Fibroblast of peridontal ligament (primary cell): ENCODE measurements at regions not wholly inside any gene's neighbourhood (a gene's known extent, or its start where the extent isn't known, plus 50 kb on each side); places are given as distances from the start of the nearest gene placed in this dataset.
"Not testable (repeated sequence)": the region's sequence is repeated elsewhere in the genome, so short reads cannot be mapped to it uniquely, and the experiment has no call there.

Experiments
- DNase-seq: peaks from one replicate; pipeline ENCODE4 v3.0.0-alpha.2; 2010; ENCODE audit errors: extremely low read depth

- no peak for DNase-seq
Observed at GRCh38 chr6:169933839-169934698, 182.6 kb downstream of the ERMARD start.

DNA sequence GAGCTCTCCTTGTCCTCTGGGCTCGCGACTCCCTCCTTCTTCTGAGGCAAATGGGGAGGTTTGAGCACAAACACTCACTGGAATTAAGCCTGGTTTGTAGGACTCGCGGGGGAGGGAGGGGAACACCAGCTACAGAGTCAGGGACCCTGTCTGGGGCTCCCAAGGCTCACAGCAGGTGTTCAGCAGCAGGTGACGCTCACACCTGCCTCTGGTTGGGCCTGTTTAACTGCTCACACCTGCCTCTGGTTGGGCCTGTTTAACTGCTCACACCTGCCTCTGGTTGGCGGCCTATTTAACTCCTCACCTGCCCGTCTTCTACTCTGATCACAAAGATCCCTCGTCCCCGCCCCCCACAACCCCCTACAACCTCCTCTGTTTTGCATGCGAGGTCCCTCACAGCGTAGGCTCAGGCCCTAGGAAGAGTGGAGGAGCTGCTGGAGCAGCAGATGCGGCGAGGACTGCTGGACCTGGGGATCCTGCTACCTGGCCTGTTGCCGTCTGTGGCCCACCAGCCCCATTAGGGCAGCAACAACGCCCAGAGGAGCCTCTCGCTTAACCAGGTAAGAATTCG is 181.9 kb downstream of the ERMARD start:
- no peak for DNase-seq

GRCh38 chr6:169932491-169932890 is 181.1 kb downstream of the ERMARD start:
- no peak for DNase-seq

DNA sequence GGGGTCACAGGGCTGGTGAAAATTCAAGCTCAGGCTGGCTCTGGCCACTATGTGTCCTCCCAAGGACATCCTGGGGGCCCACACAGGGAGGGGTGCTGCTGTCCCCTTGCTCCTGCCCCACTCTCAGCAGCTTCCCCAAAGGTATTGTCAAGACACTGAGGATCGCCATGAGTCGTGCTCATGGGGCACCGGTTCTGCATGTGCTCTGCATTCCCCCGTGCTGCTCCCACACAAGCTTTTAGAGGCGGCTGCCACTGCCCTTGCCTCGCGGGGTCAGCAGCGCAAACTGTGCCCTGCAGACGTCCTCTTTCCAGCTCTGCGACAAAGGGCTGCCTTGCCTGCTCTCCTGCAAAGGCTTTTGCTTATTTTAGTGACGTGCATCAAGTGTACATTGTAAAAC is 179.8 kb downstream of the ERMARD start:
- no peak for DNase-seq

DNA sequence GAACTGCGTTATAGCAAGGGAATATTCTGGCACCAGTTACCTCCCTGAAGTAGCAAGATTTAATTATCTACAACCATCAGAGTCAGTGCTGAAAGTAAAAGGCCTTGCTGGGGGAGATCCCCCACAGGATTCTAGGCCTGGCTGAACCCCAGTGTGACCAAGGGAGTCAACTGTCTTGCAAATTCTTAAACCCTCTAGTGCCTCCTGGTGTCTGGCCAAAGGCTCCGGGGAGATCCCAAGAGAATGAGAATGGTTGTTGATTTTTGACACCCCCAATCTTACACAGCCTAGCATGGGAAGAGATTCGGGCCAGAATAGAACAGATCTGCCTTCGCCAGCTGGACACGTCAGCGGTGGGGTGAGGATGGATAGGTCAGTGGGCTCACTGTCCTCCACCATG is 179.4 kb downstream of the ERMARD start:
- no peak for DNase-seq

DNA sequence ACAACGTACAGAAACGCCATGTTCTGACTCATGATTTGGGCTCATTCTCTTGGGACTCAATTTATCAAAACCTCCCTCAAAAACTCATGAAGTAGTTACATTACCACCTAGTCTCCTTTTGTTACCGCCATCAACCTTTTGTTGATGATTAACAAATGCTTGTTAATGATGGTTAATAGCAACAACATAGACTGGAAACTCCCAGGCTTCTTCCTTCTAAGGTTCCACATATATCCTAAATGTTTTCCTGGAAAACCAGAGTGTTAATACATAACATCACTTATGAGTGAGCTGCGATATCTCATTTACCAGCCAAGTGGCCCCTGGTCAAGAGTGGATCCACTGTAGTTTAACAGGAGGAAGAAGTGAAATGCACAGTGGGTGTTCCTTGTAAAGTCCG is 176.3 kb downstream of the ERMARD start:
- DNase-seq: no peak

DNA sequence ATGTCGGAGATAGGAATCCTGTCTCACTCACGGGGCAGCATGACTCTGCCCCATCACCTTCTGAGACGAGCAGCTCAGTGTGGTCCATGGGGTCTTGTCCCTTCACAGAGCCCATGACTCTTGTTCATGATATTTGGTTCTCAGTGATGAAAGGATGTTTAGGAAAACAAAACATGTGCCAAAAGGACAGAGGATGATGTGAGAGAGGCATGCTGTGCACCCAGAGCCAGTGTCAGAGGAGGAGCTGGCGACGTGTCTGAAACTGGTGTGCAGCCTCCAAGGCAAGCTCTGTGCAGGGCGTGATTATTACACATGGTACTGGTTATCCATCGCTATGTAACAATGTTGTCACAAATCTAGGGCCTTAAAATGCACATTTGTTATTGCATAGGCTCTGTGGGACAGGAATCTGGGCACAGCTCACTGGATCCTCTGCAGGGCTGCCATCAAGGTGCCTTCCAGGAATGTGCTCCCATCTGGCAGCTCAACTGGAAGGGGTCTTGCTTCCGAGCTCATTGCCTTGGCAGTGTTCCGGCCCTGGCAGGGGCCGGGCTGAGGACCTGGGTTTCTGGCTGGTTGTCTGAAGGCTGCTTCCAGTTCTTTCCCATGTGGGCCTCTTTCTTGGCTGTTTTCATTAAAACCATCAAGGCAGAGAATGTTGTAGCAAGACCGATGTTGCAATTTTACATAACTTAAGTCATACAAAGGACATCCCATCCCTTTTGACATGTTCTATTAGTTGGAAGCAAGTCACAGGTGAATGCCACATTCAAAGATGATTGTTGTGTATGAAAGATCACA is 175.4 kb downstream of the ERMARD start:
- DNase-seq: no peak

DNA sequence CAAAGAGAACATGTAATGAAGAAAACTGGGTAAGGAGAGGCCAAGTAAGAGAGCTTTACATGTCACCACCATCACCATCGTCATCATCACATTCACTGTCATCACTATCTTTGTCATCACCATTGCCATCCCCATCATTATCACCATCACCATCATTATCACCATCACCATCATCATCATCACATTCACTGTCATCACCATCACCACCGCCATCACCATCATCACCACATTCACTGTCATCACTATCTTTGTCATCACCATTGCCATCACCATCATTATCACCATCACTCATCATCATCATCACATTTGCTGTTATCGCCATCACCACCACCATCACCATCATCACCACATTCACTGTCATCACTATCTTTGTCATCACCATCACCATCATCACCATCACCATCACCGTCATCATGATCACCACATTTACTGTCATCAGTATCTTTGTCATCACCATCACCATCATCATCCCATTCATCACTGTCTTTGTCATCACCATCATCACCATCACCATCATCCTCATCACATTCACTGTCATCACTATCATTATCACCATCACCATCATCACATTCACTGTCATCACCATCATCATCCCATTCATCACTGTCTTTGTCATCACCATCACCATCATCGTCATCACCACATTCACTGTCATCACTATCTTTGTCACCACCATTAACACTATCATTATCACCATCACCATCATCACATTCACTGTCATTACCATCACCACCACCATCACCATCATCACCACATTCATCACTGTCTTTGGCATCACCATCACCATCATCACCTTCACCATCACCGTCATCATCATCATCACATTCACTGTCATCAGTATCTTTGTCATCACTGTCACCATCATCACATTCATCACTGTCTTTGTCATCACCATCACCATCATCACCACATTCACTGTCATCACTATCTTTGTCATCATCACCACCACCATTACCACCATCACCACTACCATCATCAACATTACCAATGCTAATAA is 172.3 kb downstream of the ERMARD start:
- no peak for DNase-seq

DNA sequence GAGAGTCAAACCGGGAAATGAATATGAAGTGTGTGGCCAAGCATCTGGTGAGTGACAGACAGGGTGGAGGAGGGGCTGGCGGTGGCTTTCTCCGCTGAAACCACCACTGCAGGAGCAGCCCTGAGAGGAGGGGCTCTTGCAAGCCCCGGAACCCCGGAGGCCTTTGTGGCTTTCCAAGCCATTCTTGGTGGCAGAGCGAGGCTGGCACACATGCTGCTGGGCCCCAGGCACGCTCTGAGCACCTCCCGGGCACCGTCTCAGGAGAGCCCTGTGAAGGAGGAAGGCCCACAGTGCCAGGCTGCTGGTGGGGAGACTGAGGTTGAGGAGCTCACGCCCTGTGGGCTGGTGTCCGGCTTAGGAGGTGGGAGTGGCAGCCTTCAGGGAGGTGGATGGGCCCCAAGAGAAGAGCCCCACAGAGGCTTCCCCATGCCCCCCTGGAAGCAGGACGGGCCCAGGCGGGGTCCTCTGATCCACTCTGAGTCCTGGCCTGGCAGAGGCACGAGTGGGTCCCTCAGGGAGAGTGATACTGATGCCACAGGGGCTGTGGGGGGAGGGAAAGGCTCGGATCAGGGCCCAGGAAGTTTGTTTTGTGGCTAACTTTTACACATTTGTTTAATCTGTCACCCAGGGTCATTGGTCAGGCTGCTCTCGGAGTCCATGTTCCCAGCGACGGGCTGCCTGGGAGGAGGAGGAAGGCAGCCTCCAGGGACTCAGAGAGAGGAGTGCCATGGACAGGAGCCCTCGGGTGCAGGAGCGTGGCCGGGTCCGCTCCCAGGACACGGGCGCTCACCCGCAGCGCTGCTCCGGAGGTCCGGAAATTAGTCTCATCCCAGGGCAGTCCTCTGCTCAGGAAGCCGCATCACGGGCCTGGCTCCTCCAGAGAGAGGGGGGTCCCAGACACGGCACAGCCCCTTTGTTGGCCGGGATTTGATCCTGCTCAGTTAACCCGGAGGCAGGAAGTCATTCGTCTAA is 170.7 kb downstream of the ERMARD start:
- DNase-seq: no peak

DNA sequence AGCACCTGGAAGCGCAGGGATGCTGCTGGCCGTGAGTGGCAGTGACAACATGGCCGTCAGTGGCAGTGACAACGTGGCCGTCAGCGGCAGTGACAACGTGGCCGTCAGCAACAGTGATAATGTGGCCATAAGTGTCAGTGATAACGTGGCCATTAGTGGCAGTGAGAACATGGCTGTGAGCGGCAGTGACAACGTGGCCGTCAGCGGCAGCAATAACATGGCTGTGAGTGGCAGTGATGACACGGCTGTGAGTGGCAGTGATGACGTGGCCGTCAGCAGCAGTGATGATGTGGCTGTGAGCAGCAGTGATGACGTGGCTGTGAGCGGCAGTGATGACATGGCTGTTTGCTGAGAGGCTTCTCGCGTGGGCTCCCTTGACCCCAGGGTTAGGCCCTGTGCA is 169.8 kb downstream of the ERMARD start:
- DNase-seq: no peak

DNA sequence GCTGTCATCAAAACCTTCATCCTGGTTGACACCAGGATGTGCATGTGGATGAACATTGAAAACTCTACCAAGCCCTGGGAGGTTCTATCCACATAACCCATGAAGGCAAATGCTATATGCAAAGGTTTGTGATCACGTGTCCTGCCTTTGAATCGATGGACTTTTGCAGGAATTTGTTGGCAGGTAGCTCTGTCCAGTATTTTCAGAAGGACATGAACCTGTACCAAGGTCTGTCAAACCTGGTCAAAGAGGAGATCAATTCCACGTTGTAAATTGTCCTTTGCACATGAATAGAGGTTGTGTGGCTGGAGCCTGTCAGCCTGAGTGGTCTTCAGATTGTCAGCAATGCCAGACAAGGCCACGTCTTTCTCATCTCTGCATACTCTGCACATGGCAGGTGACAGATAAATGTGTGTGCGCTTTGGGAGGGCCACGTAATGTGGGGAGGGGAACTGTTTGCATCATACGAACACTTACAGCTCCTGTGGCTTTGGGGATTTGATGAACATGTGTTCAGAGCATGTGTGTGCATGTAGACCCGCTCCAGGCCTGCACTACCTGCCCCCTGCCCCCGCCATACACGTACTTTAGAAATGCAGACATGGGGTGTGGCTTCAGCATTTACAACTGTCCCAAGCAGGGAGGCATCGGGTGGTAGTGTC is 169.1 kb downstream of the ERMARD start:
- DNase-seq: no peak

DNA sequence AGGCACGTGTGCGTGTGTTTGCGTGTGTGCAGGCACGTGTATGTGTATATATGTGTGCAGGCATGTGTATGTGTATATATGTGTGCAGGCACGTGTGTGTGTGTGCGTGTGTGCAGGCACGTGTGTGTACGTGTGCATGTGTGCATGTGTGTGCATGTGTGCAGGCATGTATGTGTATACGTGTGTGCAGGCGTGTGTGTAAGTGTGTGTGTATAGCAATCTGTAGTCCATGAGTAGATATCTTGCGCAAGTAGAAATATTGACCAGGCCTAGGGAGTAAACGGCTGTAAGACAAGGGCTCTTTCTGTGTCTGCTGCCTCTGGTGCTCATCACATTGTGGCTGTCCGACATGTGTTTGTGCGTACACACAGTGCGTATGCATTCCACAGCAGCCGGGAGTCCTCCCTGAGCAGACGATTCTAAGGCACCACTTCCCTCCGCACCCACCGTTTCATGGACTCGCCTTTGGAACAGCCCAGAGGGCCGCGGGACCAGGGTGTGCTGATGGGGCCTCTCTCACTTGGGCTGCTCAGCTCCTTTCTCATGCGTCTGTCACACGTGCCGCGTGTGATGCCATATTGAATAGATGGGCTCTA is 167.6 kb downstream of the ERMARD start:
- DNase-seq: no peak

GRCh38 chr6:169918239-169918953 is 167.0 kb downstream of the ERMARD start:
- no peak for DNase-seq

- no peak for DNase-seq
Observed at GRCh38 chr6:169917153-169917552, 165.7 kb downstream of the ERMARD start.

DNA sequence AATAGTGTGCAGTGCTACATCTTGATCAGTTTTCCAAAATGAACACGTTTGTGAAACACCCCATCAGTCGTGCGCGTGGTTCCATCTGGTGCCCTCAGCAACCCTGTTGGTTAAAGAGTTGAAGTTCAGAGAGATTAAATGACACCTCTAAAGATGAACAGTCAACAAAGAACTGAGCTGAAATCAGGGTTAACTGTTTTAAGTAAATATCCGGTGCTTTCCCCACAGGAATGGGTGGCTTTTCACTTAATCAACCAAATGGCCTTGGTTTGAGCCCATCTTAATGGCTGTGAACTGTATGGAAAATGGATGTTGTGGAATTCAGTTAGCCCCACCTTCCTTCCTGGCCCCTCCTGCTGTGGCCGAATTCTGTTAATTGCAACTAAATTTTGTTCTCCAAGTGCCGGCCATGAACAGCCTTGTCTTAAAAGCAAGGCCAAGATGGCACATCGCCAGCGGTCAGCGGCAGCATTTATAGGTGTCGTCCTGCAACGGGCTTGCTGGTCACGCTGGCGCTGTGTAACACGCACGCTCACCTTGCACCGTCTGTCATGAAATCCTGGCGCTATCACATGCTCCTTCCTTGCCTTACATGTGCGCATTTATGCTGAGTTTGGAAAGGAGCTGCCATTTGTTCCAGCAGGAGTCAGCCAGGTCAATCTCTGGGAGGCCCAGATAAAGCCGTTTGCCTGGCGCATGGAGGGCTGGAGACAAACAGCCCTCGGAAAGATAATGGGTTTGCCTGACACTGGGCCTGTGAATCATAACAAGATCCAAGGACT is 164.5 kb downstream of the ERMARD start:
- no peak for DNase-seq

- DNase-seq: not testable (repeated sequence)
Observed at GRCh38 chr6:169913745-169914144, 162.3 kb downstream of the ERMARD start.

- DNase-seq: no peak
Observed at GRCh38 chr6:169913096-169913638, 161.7 kb downstream of the ERMARD start.
